CD4-positive, alpha-beta T cell treated with Interleukin-2 at 100 ng/mL for 4 hours (primary cell): ENCODE measurements at regions not wholly inside any gene's neighbourhood (a gene's known extent, or its start where the extent isn't known, plus 50 kb on each side); places are given as distances from the start of the nearest gene placed in this dataset.

Experiments
- DNase-seq: peaks from one replicate; pipeline ENCODE4 v3.0.0-alpha.2; 2020; ENCODE audit warnings: low spot score

GRCh38 chrX:51798701-51799100 lies 55.5 kb downstream of the GSPT2 start:
- no peak for DNase-seq

GRCh38 chrX:51802917-51803688 lies 59.9 kb downstream of the GSPT2 start:
- peak; percentile 61 for DNase-seq

- no peak for DNase-seq
Measured at GRCh38 chrX:51803833-51804232, 60.6 kb downstream of the GSPT2 start.

GRCh38 chrX:51804741-51805140 lies 61.5 kb downstream of the GSPT2 start:
- DNase-seq = no peak

- DNase-seq = no peak
Measured at GRCh38 chrX:51813886-51814460, 70.7 kb downstream of the GSPT2 start.

GRCh38 chrX:51824061-51824460 lies 69.4 kb upstream of the MAGED1 start:
- DNase-seq = no peak

GRCh38 chrX:51825436-51825835 lies 68.0 kb upstream of the MAGED1 start:
- no peak for DNase-seq

- no peak for DNase-seq
Measured at GRCh38 chrX:51834076-51834475, 59.3 kb upstream of the MAGED1 start.

- DNase-seq = no peak
Measured at GRCh38 chrX:51836823-51837222, 56.6 kb upstream of the MAGED1 start.

GRCh38 chrX:51837451-51837850 lies 56.0 kb upstream of the MAGED1 start:
- DNase-seq = no peak

GRCh38 chrX:51837921-51838320 lies 55.5 kb upstream of the MAGED1 start:
- DNase-seq = no peak
